Endothelial cell of umbilical vein (primary cell): ENCODE measurements at regions not wholly inside any gene's neighbourhood (a gene's known extent, or its start where the extent isn't known, plus 50 kb on each side); places are given as distances from the start of the nearest gene placed in this dataset.

Experiments used
- BruUV-seq: library from RNA; stranded (reverse); fragments of 400-500 nt; replicated peaks from 2 replicates; lab custom pipeline; 2021; lab: Mats Ljungman, UMichigan
- CTCF ChIA-PET: fragments of 300-600, 350-600 bp; sonication (Branson Sonifier 250); formaldehyde crosslinking; loops from one replicate; lab custom pipeline; 2021; ENCODE audit warnings: antibody characterized with exemption, inconsistent platforms; lab: Charles Lee
- POLR2A ChIA-PET: fragments of 300-600, 350-600 bp; sonication (Branson Sonifier 250); formaldehyde crosslinking; loops from one replicate; lab custom pipeline; 2021; ENCODE audit warnings: antibody characterized with exemption, inconsistent platforms; lab: Charles Lee
- DNase-seq: peaks from one replicate; pipeline ENCODE4 v3.0.0-alpha.2; 2011; ENCODE audit warnings: low read depth, low spot score
- FAIRE-seq: peaks from 2 replicates; lab custom pipeline; 2011; peaks lifted over from hg19 to GRCh38; lab: Jason Lieb, UNC
- H2AFZ ChIP-seq: 2 replicates; pipeline ENCODE4 v1.6.0; 2012; ENCODE audit warnings: low read depth, low read length, control low read depth, inconsistent platforms
- H3K27ac ChIP-seq: 2 replicates; pipeline ENCODE4 v1.5.1; 2011; ENCODE audit warnings: low read depth, mild to moderate bottlenecking, control low read depth, low read length, moderate library complexity; ENCODE audit not compliant: insufficient read depth
- H3K27me3 ChIP-seq, 2 experiments: 2 replicates each; pipeline versions ENCODE4 v1.6.0 to v1.6.1; 2011; ENCODE audit warnings: low read length in 2 of 2, mixed read lengths in 1 of 2; ENCODE audit not compliant: control insufficient read depth in 2 of 2, insufficient read depth in 2 of 2
- H3K36me3 ChIP-seq, 2 experiments: 2 replicates in 1 of 2; 3 replicates in 1 of 2; pipeline ENCODE4 v1.5.1; 2011; ENCODE audit warnings: low read length in 2 of 2, mild to moderate bottlenecking in 1 of 2, moderate library complexity in 1 of 2; ENCODE audit not compliant: control insufficient read depth in 2 of 2, insufficient read depth in 2 of 2; ENCODE audit errors: extremely low read depth in 1 of 2
- H3K4me1 ChIP-seq: 3 replicates; pipeline ENCODE4 v1.5.1; 2011; ENCODE audit warnings: mild to moderate bottlenecking, low read length; ENCODE audit not compliant: control insufficient read depth, insufficient read depth; ENCODE audit errors: extremely low read depth
- H3K4me2 ChIP-seq: 2 replicates; pipeline ENCODE4 v1.6.1; 2011; ENCODE audit warnings: low read length, control low read depth, mixed read lengths; ENCODE audit not compliant: insufficient read depth
- H3K4me3 ChIP-seq, 3 experiments: fragments of 200-600 bp in 1 of 3; sonication (generic), shearing (Covaris generic) in 1 of 3; replicated peaks in 1 of 3; 2 replicates each; pipeline ENCODE4 v1.5.1; 2011 to 2016; ENCODE audit warnings: control low read depth in 3 of 3, low read length in 3 of 3, mild to moderate bottlenecking in 2 of 3, inconsistent platforms in 1 of 3, low read depth in 1 of 3, moderate library complexity in 1 of 3; ENCODE audit not compliant: insufficient read depth in 1 of 3
- H3K79me2 ChIP-seq: 2 replicates; pipeline ENCODE4 v1.6.0; 2012; ENCODE audit warnings: low read length, inconsistent platforms; ENCODE audit not compliant: control insufficient read depth, insufficient read depth
- H3K9ac ChIP-seq: replicated peaks from 2 replicates; pipeline ENCODE3; 2011; ENCODE audit warnings: low read length, control low read depth; ENCODE audit not compliant: insufficient read depth; ENCODE audit errors: extremely low read depth
- H3K9me1 ChIP-seq: replicated peaks from 3 replicates; pipeline ENCODE4 v1.6.0; 2011; ENCODE audit warnings: mild to moderate bottlenecking, low read length; ENCODE audit not compliant: control insufficient read depth, insufficient read depth; ENCODE audit errors: extremely low read depth
- H3K9me3 ChIP-seq: replicated peaks from 2 replicates; pipeline ENCODE4 v1.5.1; 2012; ENCODE audit warnings: low read length, inconsistent platforms; ENCODE audit not compliant: control insufficient read depth, insufficient read depth
- H4K20me1 ChIP-seq: replicated peaks from 2 replicates; pipeline ENCODE3; 2011; ENCODE audit warnings: mild to moderate bottlenecking, low read length; ENCODE audit not compliant: control insufficient read depth, insufficient read depth; ENCODE audit errors: extremely low read depth
- CTCF ChIP-seq, 2 donors: IDR thresholded peaks; 1 replicate in 1 of 2; 2 replicates in 1 of 2; pipeline ENCODE4 v1.5.1; 2011; ENCODE audit warnings: low read length in 2 of 2, mild to moderate bottlenecking in 2 of 2, moderate library complexity in 2 of 2, control low read depth in 1 of 2, inconsistent platforms in 1 of 2, low read depth in 1 of 2; ENCODE audit not compliant: insufficient read depth in 1 of 2; ENCODE audit errors: extremely low read depth in 1 of 2
- EZH2 ChIP-seq: IDR thresholded peaks from 2 replicates; pipeline ENCODE4 v1.6.1; 2012; ENCODE audit warnings: borderline replicate concordance, low read depth, mild to moderate bottlenecking, moderate library complexity, low read length, inconsistent platforms; ENCODE audit not compliant: severe bottlenecking
- FOS ChIP-seq: IDR thresholded peaks from 2 replicates; pipeline ENCODE4 v1.6.1; 2011; ENCODE audit warnings: mild to moderate bottlenecking, low read length, moderate library complexity, borderline replicate concordance; ENCODE audit not compliant: insufficient read depth
- GATA2 ChIP-seq: IDR thresholded peaks from 2 replicates; pipeline ENCODE4 v1.7.0; 2011; ENCODE audit warnings: low read depth, mild to moderate bottlenecking, moderate library complexity, mixed read lengths, low read length; ENCODE audit not compliant: insufficient read length, insufficient read depth
- JUN ChIP-seq: IDR thresholded peaks from 2 replicates; pipeline ENCODE4 v1.6.1; 2011; ENCODE audit warnings: borderline replicate concordance, low read depth; ENCODE audit not compliant: insufficient read length, insufficient read depth
- MAX ChIP-seq: IDR thresholded peaks from 2 replicates; pipeline ENCODE4 v1.6.1; 2011; ENCODE audit not compliant: insufficient read depth, insufficient read length
- MYC ChIP-seq: IDR thresholded peaks from one replicate; pipeline ENCODE4 v1.6.1; 2011; ENCODE audit warnings: mild to moderate bottlenecking, low read depth, low read length
- POLR2AphosphoS5 ChIP-seq: IDR thresholded peaks from 2 replicates; pipeline ENCODE4 v1.6.1; 2012; ENCODE audit warnings: low read depth, mild to moderate bottlenecking, control low read depth, low read length, moderate library complexity; ENCODE audit not compliant: insufficient read depth
- dilution Hi-C: fragments of 300-500 bp; cut with MboI; formaldehyde crosslinking; loops from one replicate; pipeline ENCODE4 v1.15.0; 2019; ENCODE audit warnings: low sequenced_read_pairs; ENCODE audit not compliant: extremely low pct_ligation_motif_present
- intact Hi-C: fragments of 100-400 bp; cut with micrococcal nuclease; formaldehyde crosslinking; loops from one replicate; pipeline ENCODE4 v1.10.0; 2022

GRCh38 chr1:87535551-87535950, 206.9 kb downstream of the LMO4 start:
- no peaks in the 10 kb centered on the region for H3K9me3 ChIP-seq
- no peak for TF ChIP-seq MAX
- TF ChIP-seq POLR2AphosphoS5, result no peak
- TF ChIP-seq MYC, result no peak
- TF ChIP-seq GATA2, result no peak
- no peak for TF ChIP-seq FOS
- no peak overlapping the region for H3K4me2 ChIP-seq
- no peaks in the 10 kb centered on the region for H3K79me2 ChIP-seq
- no peaks in the 10 kb centered on the region for H3K27me3 ChIP-seq
- dilution Hi-C loops (no loop called here), intact Hi-C loops (no loop called here)
- no peaks in the 10 kb centered on the region for H3K36me3 ChIP-seq
- BruUV-seq, result no TSS peak
- DNase-seq (no peak), FAIRE-seq (no peak)
- H3K9me1 ChIP-seq, result no peaks in the 10 kb centered on the region
- POLR2A ChIA-PET, result no interaction called here
- H3K4me1 ChIP-seq, result no peaks in the 10 kb centered on the region
- H3K27ac ChIP-seq, result no peak overlapping the region
- CTCF ChIA-PET, result no interaction called here
- H4K20me1 ChIP-seq, result no peaks in the 10 kb centered on the region
- no peak overlapping the region for H3K4me3 ChIP-seq
- no peak overlapping the region for H3K9ac ChIP-seq
- no peak overlapping the region for H2AFZ ChIP-seq

GRCh38 chr1:87539147-87539546, 210.5 kb downstream of the LMO4 start:
- dilution Hi-C loops, result no loop called here
- TF ChIP-seq FOS, result no peak
- TF ChIP-seq MAX, result no peak
- no peak for TF ChIP-seq POLR2AphosphoS5
- no peak for TF ChIP-seq CTCF (IDR thresholded peaks at IDR 0.05; ENCODE audit: extremely low read depth in 1 of 2, insufficient read depth in 1 of 2, low read depth in 1 of 2, low read length in 2 of 2)
- TF ChIP-seq MYC, result no peak
- no peak for TF ChIP-seq JUN
- TF ChIP-seq EZH2, result no peak
- intact Hi-C loops, result no loop called here
- Histone ChIP-seq H3K9me3 (no peaks in the 10 kb centered on the region), H3K36me3 (no peaks in the 10 kb centered on the region), H3K9me1 (no peaks in the 10 kb centered on the region), H3K9ac (no peak overlapping the region), H3K4me1 (no peaks in the 10 kb centered on the region), H3K27me3 (no peaks in the 10 kb centered on the region), H3K4me2 (no peak overlapping the region), H3K27ac (no peak overlapping the region), H3K79me2 (no peaks in the 10 kb centered on the region), H2AFZ (no peak overlapping the region), H4K20me1 (no peaks in the 10 kb centered on the region), H3K4me3 (no peak overlapping the region)
- BruUV-seq, result no TSS peak
- DNase-seq (no peak), FAIRE-seq (no peak)
- ChIA-PET POLR2A (no interaction called here), CTCF (no interaction called here)
